ENCODE measurements at regions not wholly inside any gene's neighbourhood (a gene's known extent, or its start where the extent isn't known, plus 50 kb on each side); places are given as distances from the start of the nearest gene placed in this dataset.

GRCh38 chr18:41162191-41162590, 792.8 kb upstream of the PIK3C3 start:
- Histone ChIP-seq H3K27me3 (no peaks in the 10 kb centered on the region), H3K4me1 (no peaks in the 10 kb centered on the region), H3K4me3 (no peak overlapping the region), H3K27ac (no peak overlapping the region), H3K9me3 (no peaks in the 10 kb centered on the region), H3K36me3 (no peaks in the 10 kb centered on the region)
- 67 to 73% (median 68%) methylated on average over 4 of the region's 4 CpGs for WGBS, 4 donors
- TF ChIP-seq POLR2A (IDR thresholded peaks at IDR 0.05), result no peak
- no peak for TF ChIP-seq CTCF (IDR thresholded peaks at IDR 0.05)
- ATAC-seq (no peak), DNase-seq (no peak)
- intact Hi-C loops (cut with DNase I), result no loop called here

- ATAC-seq, result no peak
These were observed 798.9 kb upstream of the PIK3C3 start for GRCh38 chr18:41155910-41156851.

GRCh38 chr18:41155025-41155424, 800.0 kb upstream of the PIK3C3 start:
- intact Hi-C loops (cut with DNase I), result no loop called here
- ATAC-seq (no peak), DNase-seq (no peak)
- H3K4me3 ChIP-seq, result no peak overlapping the region
- no peaks in the 10 kb centered on the region for H3K4me1 ChIP-seq
- H3K9me3 ChIP-seq, result peaks cover 0 to 6% (median 0%) of the 10 kb centered on the region in 12 donors
- H3K27ac ChIP-seq, result no peak overlapping the region
- TF ChIP-seq CTCF (IDR thresholded peaks at IDR 0.05) (no peak), POLR2A (IDR thresholded peaks at IDR 0.05) (no peak)
- 83 to 96% (median 86%) methylated on average over 1 of the region's 1 CpG for WGBS, 4 donors
- no peaks in the 10 kb centered on the region for H3K36me3 ChIP-seq
- H3K27me3 ChIP-seq, result no peaks in the 10 kb centered on the region

More at GRCh38 chr18:41155910-41156851, 798.9 kb upstream of the PIK3C3 start:
- H3K36me3 ChIP-seq, result no peaks in the 10 kb centered on the region
- 80 to 90% (median 89%) methylated on average over 4 of the region's 4 CpGs for WGBS, 4 donors
- TF ChIP-seq CTCF (IDR thresholded peaks at IDR 0.05) (no peak), POLR2A (IDR thresholded peaks at IDR 0.05) (no peak)
- DNase-seq, result no peak
- H3K4me3 ChIP-seq, result no peak overlapping the region
- peaks cover 0 to 6% (median 0%) of the 10 kb centered on the region in 12 donors for H3K9me3 ChIP-seq
- intact Hi-C loops (cut with DNase I), result no loop called here
- H3K4me1 ChIP-seq, result no peaks in the 10 kb centered on the region
- no peak overlapping the region for H3K27ac ChIP-seq
- H3K27me3 ChIP-seq, result no peaks in the 10 kb centered on the region

GRCh38 chr18:41153871-41154270, 801.2 kb upstream of the PIK3C3 start:
- DNase-seq (no peak), ATAC-seq (no peak)
- Histone ChIP-seq H3K4me3 (no peak overlapping the region), H3K27me3 (no peaks in the 10 kb centered on the region), H3K4me1 (no peaks in the 10 kb centered on the region), H3K27ac (no peak overlapping the region), H3K36me3 (no peaks in the 10 kb centered on the region), H3K9me3 (peaks cover 0 to 6% (median 0%) of the 10 kb centered on the region in 12 donors)
- intact Hi-C loops (cut with DNase I), result no loop called here
- 86 to 94% (median 90%) methylated on average over 2 of the region's 2 CpGs for WGBS, 4 donors
- TF ChIP-seq POLR2A (IDR thresholded peaks at IDR 0.05), result no peak
- TF ChIP-seq CTCF (IDR thresholded peaks at IDR 0.05), result no peak
